ENCODE measurements at regions not wholly inside any gene's neighbourhood (a gene's known extent, or its start where the extent isn't known, plus 50 kb on each side); places are given as distances from the start of the nearest gene placed in this dataset.

DNA sequence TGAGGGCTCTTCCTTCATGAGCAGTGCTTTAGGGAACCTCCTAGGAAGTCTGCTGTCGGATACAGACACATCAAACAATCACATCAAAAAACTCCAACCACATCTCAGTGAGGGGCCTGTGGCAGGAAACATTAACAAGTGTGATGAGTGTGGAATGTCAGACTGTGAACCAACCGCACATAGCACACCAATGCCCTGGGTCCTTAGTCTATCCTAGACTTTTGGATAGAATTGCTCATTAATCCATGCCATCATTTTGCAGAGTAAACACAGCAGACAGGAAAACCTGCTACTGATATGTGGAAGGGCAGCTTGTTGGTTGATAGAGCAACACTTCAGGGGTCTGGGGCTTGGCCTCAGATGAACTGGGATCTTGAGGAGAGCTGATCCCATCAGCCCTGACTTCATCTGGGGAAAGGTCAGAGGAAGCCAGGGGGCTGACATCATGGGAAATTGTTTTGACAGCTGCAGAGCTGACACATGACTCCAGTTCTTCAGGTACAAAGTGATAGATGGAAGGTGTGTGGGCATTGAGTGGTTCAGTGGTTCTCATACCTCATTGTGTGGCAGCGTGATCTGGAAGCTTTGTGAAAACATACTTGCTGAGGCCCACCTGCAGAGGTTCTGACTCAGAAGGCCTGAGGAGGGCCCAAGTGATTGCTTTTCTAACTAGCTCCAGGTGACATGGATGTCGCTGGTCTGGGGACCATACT lies 193.3 kb downstream of the DIRAS2 start:
- Histone ChIP-seq H3K27ac (ENCODE audit: poor library complexity, severe bottlenecking) (no peak overlapping the region), H3K4me3 (ENCODE audit: severe bottlenecking) (no peak overlapping the region), H3K27me3 (ENCODE audit: insufficient read depth, poor library complexity, severe bottlenecking) (peaks cover 13% of the 10 kb centered on the region), H3K4me1 (ENCODE audit: insufficient read depth, poor library complexity, severe bottlenecking) (no peaks in the 10 kb centered on the region), H3K9me3 (ENCODE audit: severe bottlenecking) (no peaks in the 10 kb centered on the region), H3K36me3 (ENCODE audit: low read depth) (no peaks in the 10 kb centered on the region)
- DNase-seq (ENCODE audit: low spot score) = no peak
- TF ChIP-seq, protein P1, sequence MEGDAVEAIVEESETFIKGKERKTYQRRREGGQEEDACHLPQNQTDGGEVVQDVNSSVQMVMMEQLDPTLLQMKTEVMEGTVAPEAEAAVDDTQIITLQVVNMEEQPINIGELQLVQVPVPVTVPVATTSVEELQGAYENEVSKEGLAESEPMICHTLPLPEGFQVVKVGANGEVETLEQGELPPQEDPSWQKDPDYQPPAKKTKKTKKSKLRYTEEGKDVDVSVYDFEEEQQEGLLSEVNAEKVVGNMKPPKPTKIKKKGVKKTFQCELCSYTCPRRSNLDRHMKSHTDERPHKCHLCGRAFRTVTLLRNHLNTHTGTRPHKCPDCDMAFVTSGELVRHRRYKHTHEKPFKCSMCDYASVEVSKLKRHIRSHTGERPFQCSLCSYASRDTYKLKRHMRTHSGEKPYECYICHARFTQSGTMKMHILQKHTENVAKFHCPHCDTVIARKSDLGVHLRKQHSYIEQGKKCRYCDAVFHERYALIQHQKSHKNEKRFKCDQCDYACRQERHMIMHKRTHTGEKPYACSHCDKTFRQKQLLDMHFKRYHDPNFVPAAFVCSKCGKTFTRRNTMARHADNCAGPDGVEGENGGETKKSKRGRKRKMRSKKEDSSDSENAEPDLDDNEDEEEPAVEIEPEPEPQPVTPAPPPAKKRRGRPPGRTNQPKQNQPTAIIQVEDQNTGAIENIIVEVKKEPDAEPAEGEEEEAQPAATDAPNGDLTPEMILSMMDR (IDR thresholded peaks at IDR 0.05; ENCODE audit: poor library complexity, severe bottlenecking) = no peak
- no peak for ATAC-seq (ENCODE audit: low read depth)

DNA sequence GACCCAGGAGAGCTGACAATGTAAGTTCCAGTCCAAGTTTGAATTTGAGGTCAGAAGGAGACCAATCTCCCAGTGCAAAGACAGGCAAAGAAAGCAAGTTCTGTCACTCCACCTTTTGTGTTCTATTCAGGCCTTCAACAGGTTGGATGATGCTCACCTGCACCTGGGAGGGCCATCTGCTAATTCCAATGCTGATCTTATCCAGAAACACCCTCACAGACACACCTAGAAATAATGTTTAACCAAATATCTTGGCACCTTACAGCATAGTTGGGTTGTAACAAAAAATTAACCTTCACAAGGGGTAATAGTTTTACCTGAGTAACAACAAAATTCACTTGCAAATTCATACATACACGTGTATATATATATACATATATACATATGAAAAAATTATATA lies 190.8 kb downstream of the DIRAS2 start:
- Histone ChIP-seq H3K9me3 (ENCODE audit: severe bottlenecking) (no peaks in the 10 kb centered on the region), H3K27me3 (ENCODE audit: insufficient read depth, poor library complexity, severe bottlenecking) (peaks cover 9% of the 10 kb centered on the region), H3K4me1 (ENCODE audit: insufficient read depth, poor library complexity, severe bottlenecking) (no peaks in the 10 kb centered on the region), H3K36me3 (ENCODE audit: low read depth) (no peaks in the 10 kb centered on the region), H3K4me3 (ENCODE audit: severe bottlenecking) (no peak overlapping the region), H3K27ac (ENCODE audit: poor library complexity, severe bottlenecking) (no peak overlapping the region)
- ATAC-seq (ENCODE audit: low read depth) (no peak), DNase-seq (ENCODE audit: low spot score) (no peak)
- TF ChIP-seq, protein P1 (IDR thresholded peaks at IDR 0.05; ENCODE audit: poor library complexity, severe bottlenecking) = no peak

DNA sequence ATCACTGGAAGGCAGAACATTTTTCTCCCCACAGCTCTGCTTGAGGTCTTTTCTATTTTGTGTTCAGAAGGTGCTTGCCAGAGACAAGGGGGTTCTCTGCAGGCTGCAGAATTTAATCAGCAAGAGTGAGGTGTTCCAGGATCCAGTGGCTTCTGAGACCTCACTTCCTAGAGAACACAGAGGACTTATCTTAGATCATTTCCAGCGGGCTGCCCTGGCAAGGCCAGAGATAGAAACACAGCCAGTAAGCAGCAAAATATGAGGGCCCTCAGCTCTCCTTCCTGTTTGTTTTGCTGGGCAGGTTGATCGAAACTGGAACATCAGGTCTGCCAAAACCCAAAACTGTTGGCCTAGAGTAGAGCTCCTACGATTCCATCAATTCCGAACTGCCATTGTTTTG lies 187.3 kb downstream of the DIRAS2 start:
- no peak overlapping the region for H3K4me3 ChIP-seq (ENCODE audit: severe bottlenecking)
- H3K27ac ChIP-seq (ENCODE audit: poor library complexity, severe bottlenecking) = no peak overlapping the region
- no peaks in the 10 kb centered on the region for H3K36me3 ChIP-seq (ENCODE audit: low read depth)
- peaks cover 9% of the 10 kb centered on the region for H3K27me3 ChIP-seq (ENCODE audit: insufficient read depth, poor library complexity, severe bottlenecking)
- TF ChIP-seq, protein P1 (IDR thresholded peaks at IDR 0.05; ENCODE audit: poor library complexity, severe bottlenecking) = no peak
- DNase-seq (ENCODE audit: low spot score) = no peak
- H3K4me1 ChIP-seq (ENCODE audit: insufficient read depth, poor library complexity, severe bottlenecking) = no peaks in the 10 kb centered on the region
- ATAC-seq (ENCODE audit: low read depth) = no peak
- H3K9me3 ChIP-seq (ENCODE audit: severe bottlenecking) = no peaks in the 10 kb centered on the region

DNA sequence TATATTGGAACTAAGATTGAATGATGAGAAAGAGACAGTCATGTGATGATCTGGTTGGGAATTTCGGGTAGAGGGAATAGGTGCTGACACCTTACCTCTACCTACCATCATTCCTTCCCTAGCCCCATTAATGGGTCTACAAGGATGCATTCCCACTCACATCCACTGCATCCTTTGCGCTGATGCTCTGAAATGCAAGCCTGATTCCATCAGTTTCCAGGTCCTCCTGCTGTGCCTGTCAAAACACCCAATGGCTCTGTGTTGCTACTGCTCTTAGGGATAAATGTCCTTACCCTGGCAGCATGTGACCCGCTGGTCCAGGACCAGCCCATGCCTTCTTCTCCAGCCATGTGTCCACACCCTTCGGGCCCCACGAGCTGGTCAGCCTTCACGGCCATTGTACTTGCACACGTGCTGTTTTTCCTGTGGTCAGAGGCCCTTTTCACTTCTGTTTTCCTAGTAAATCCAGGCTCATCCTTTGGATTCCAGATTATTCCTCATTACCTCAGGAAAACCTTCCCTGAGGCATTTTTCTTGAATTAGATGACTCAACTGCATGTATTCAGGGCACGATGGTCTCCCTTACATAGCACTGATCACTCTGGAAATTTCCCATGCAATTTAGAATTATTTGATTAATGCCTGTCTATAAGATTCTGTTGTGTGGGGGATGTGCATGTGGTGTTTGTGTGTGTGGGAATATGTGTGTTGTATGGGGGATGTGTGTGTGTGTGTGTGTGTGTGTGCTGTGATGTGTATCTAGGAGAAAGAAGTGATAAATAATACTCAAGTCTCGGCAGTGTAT lies 185.0 kb downstream of the DIRAS2 start:
- H3K9me3 ChIP-seq (ENCODE audit: severe bottlenecking) = no peaks in the 10 kb centered on the region
- peak; percentile 31; the same call in 1 of the 3 replicates for ATAC-seq (ENCODE audit: low read depth)
- TF ChIP-seq, protein P1 (IDR thresholded peaks at IDR 0.05; ENCODE audit: poor library complexity, severe bottlenecking) = no peak
- no peaks in the 10 kb centered on the region for H3K4me1 ChIP-seq (ENCODE audit: insufficient read depth, poor library complexity, severe bottlenecking)
- no peak overlapping the region for H3K27ac ChIP-seq (ENCODE audit: poor library complexity, severe bottlenecking)
- H3K4me3 ChIP-seq (ENCODE audit: severe bottlenecking) = no peak overlapping the region
- no peaks in the 10 kb centered on the region for H3K27me3 ChIP-seq (ENCODE audit: insufficient read depth, poor library complexity, severe bottlenecking)
- DNase-seq (ENCODE audit: low spot score) = no peak
- H3K36me3 ChIP-seq (ENCODE audit: low read depth) = no peaks in the 10 kb centered on the region
